ENCODE measurements at regions not wholly inside any gene's neighbourhood (a gene's known extent, or its start where the extent isn't known, plus 50 kb on each side); places are given as distances from the start of the nearest gene placed in this dataset.
A peak's percentile ranks its signal among the peaks of the same experiment; 100 is the strongest.

DNA sequence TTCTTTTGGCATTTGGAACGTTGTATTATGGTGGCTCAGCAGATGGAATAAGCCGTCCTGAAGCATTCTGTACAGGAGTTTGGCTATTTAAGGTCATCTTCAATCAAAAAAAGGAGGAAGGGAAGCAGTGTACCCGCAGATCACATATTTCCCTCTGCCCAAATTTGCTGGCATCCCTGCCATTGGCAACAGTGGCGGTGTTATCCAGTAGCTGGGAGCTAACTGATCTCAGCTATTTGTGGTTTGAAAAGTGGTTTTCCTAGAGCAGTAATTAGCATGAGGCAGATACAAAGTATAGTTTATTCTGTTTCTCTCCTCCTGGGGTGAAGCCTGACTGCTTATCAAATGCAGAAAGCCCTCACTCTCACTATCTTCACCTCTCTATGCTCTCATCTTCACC is 576.8 kb downstream of the QKI start:
- no peaks in the 10 kb centered on the region for H3K9me3 Mint-ChIP-seq
- no peak overlapping the region for H3K27ac Mint-ChIP-seq
- H3K36me3 Mint-ChIP-seq (ENCODE audit: low read depth), result no peaks in the 10 kb centered on the region

DNA sequence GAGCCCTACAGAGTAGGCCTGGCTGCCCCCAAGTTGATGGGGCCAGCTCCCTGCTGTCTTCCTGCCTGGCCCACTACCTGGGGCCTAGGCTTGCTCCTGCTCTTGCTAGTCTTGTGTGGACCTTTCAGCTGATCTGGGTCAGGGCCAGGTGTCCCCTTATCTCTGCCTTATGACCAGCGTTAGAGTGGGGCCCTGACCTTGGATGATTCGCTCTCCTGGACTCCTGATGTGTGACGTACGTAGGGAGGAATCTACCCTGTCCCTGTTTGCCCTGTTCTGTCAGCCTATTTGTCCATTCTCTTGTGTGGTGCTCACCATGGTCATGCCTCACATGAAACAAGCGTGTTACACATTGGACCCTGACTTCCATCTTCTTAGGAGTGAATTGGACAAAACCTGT is 571.8 kb downstream of the QKI start:
- Mint-ChIP-seq H3K27me3 (peaks cover 17% of the 10 kb centered on the region), H3K36me3 (ENCODE audit: low read depth) (no peaks in the 10 kb centered on the region), H3K9me3 (no peaks in the 10 kb centered on the region), H3K27ac (peak overlapping the region; percentile 4), H3K4me3 (no peak overlapping the region), H3K4me1 (ENCODE audit: low read depth) (peaks cover 22% of the 10 kb centered on the region)
- intact Hi-C loops (cut with micrococcal nuclease), result no loop called here

More for the DNA sequence above, 576.8 kb downstream of the QKI start:
- intact Hi-C loops (cut with micrococcal nuclease), result no loop called here
- H3K4me1 Mint-ChIP-seq (ENCODE audit: low read depth), result peaks cover 11% of the 10 kb centered on the region
- no peak overlapping the region for H3K4me3 Mint-ChIP-seq
- peaks cover 12% of the 10 kb centered on the region for H3K27me3 Mint-ChIP-seq

DNA sequence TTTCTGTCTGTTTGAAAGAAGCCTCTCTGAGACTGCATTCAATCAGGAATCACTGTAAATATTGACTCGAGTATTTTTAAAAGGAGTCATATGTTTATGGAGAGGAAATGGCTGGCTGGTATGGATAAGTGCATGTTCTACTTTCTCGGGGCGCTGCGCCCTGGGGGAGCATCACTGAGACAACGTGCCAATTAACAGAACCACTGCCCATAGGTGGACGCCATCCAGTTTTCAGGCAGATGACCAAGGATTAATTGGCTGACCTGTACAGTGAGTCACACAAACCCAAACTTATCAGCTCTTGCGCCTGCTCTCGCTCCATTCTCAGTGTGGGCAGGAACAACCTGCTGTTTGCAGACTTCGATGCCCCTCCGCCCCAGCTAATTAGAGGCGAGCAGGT is 571.2 kb downstream of the QKI start:
- Mint-ChIP-seq H3K27me3 (peaks cover 19% of the 10 kb centered on the region), H3K9me3 (no peaks in the 10 kb centered on the region), H3K4me1 (ENCODE audit: low read depth) (peaks cover 22% of the 10 kb centered on the region), H3K36me3 (ENCODE audit: low read depth) (no peaks in the 10 kb centered on the region), H3K4me3 (no peak overlapping the region), H3K27ac (no peak overlapping the region)
- intact Hi-C loops (cut with micrococcal nuclease), result no loop called here

DNA sequence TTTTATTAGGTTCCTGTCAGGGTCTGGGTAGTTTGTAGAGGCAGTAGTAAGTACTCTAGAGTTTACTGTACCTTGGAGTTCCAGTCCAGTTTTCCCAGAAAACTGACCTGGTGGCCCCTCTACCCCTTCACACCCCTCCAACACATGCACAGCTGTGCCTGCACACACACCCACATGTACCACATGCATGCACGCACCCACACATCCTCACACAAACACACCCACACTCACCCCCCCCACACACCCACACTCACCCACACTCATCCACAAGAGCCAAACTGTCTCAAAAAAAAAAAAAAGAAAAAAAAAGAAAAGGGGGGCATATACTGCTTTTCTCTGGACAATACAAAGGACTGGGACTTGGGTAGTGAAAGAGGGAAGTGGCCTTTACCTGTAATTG is 570.5 kb downstream of the QKI start:
- Mint-ChIP-seq H3K9me3 (no peaks in the 10 kb centered on the region), H3K27ac (no peak overlapping the region), H3K27me3 (peaks cover 20% of the 10 kb centered on the region), H3K4me3 (no peak overlapping the region), H3K36me3 (ENCODE audit: low read depth) (no peaks in the 10 kb centered on the region), H3K4me1 (ENCODE audit: low read depth) (peaks cover 22% of the 10 kb centered on the region)
- intact Hi-C loops (cut with micrococcal nuclease), result no loop called here

DNA sequence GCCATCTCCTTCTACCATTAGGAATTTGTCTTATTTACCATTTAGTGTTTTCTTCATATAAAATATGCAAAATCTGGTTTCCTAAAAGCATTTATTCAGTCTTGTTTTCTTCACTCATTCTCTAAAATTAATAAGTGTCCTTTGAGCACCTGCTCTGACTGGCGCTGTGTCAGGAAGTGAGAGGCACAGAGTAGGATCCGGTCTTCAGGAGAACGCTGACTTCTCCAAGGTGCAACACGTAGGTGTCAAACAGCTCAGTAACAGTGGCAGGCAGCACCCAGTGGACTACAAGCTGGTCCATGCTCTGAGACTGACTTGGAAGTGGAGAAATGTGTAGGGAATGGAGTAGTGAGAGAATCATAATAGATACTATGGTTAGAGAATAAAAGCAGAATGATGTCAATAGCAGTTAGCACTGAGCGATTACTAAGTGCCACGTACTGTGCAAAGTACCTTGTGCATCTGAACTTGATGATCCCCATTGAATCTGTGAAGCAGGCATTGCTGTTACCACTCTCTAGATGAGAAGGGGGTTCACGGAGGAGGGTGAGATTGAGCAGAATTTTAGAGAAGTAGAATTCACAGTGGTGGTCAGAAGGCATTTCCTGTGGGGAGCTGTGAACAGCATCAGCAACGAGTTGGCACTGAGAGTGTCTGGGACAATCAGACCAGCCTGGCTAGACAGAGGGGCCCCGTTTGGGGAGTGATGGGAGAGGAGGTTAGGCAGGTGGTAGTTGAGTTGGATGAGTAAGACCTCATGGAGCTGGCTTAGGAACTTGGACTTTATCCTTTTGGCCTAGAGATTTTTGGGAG is 569.8 kb downstream of the QKI start:
- Mint-ChIP-seq H3K4me1 (ENCODE audit: low read depth) (peaks cover 22% of the 10 kb centered on the region), H3K9me3 (no peaks in the 10 kb centered on the region), H3K27me3 (peaks cover 20% of the 10 kb centered on the region), H3K36me3 (ENCODE audit: low read depth) (no peaks in the 10 kb centered on the region), H3K4me3 (no peak overlapping the region), H3K27ac (no peak overlapping the region)
- intact Hi-C loops (cut with micrococcal nuclease), result no loop called here

DNA sequence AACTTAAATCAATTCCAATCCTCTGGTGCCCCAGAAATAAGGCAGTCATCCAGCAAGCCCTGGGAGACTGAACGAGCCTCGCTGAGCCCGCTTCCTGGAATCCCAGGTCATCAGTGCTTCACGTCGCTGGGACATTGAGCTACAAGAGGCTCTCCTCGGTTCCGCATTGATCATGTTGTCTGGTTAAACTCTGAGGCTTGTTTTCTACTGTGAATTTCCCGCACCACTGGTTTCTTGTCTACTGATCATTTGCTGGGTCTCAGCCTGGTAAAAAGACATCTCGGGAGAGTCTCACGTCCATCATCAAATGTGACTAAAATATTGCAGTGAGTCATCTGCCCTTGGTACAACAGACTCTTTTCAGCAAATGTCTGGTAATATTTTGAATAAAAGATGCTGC is 569.2 kb downstream of the QKI start:
- Mint-ChIP-seq H3K27me3 (peaks cover 20% of the 10 kb centered on the region), H3K4me3 (no peak overlapping the region), H3K9me3 (no peaks in the 10 kb centered on the region), H3K27ac (no peak overlapping the region), H3K36me3 (ENCODE audit: low read depth) (no peaks in the 10 kb centered on the region), H3K4me1 (ENCODE audit: low read depth) (peaks cover 18% of the 10 kb centered on the region)
- intact Hi-C loops (cut with micrococcal nuclease), result no loop called here

DNA sequence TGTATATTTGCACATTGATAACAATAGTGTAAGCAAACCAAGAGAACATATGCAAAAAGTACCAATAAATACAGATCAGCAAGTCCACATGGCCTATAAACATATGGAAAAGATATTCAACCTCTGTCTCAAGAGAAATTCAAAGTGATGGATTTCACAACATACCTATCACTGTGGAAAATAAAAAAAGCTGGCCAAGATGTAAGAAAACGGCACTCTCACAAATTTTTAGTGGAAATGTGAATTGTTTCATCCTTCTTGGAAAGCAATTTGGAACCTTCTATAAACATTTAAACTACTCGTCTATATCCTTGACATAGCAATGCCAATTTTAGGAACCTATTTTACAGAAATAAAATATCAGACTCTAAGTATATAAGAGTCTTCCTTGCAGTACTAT is 559.8 kb downstream of the QKI start:
- H3K4me1 Mint-ChIP-seq (ENCODE audit: low read depth), result no peaks in the 10 kb centered on the region
- H3K9me3 Mint-ChIP-seq, result no peaks in the 10 kb centered on the region
- intact Hi-C loops (cut with micrococcal nuclease), result no loop called here
- H3K27ac Mint-ChIP-seq, result no peak overlapping the region
- H3K36me3 Mint-ChIP-seq (ENCODE audit: low read depth), result no peaks in the 10 kb centered on the region
- H3K4me3 Mint-ChIP-seq, result no peak overlapping the region
- H3K27me3 Mint-ChIP-seq, result peaks cover 4% of the 10 kb centered on the region

DNA sequence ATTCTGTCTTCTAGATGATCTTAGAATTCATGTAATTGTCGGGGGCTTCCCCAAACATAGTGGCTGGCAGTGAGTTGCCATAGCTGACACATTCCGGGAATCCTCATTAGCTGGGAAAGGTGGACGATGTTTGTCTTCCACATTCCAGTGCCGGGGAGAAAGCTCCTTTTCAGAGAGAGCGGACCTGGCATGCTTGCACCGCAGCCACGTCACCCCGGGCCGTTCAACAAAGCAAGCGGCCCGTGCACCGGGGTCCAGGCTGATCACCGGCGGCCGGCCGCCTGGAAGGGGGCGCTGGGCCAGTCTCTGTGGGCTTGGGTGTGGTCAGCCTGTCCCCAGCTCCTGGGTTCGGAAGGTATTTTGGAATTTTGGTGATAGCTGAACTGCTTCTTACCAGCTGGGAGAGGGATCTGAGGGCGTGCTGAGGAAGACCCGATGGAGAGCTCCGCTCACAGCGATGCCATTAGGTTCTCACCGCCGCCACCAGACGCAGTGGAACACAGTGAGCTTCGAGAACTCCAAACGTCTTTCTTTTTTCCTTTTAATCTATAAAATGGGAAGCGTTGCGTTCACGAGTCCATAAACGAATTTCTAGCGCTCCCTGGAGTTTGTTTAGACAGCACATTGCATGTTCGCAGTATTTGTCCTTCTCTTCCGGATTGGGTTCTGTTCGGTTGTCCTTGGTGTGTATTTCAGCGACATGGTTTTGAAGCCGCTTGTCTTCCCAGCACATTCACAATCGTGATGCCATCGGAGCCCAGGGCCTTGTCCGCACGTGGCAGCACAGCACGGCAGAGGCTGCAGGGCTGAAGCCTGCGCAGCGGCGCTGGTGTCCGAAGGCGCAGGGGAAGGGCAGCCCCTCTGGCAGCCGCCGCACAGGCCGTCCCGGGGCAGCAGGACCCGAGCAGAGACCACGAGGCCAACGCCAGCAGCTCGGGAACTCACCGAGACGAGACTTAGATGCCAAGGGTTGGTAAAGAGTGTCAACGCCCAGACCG is 557.6 kb downstream of the QKI start:
- no peak overlapping the region for H3K27ac Mint-ChIP-seq
- no peaks in the 10 kb centered on the region for H3K36me3 Mint-ChIP-seq (ENCODE audit: low read depth)
- no peak overlapping the region for H3K4me3 Mint-ChIP-seq
- H3K9me3 Mint-ChIP-seq, result no peaks in the 10 kb centered on the region
- intact Hi-C loops (cut with micrococcal nuclease), result no loop called here
- H3K4me1 Mint-ChIP-seq (ENCODE audit: low read depth), result no peaks in the 10 kb centered on the region
- H3K27me3 Mint-ChIP-seq, result peaks cover 8% of the 10 kb centered on the region

DNA sequence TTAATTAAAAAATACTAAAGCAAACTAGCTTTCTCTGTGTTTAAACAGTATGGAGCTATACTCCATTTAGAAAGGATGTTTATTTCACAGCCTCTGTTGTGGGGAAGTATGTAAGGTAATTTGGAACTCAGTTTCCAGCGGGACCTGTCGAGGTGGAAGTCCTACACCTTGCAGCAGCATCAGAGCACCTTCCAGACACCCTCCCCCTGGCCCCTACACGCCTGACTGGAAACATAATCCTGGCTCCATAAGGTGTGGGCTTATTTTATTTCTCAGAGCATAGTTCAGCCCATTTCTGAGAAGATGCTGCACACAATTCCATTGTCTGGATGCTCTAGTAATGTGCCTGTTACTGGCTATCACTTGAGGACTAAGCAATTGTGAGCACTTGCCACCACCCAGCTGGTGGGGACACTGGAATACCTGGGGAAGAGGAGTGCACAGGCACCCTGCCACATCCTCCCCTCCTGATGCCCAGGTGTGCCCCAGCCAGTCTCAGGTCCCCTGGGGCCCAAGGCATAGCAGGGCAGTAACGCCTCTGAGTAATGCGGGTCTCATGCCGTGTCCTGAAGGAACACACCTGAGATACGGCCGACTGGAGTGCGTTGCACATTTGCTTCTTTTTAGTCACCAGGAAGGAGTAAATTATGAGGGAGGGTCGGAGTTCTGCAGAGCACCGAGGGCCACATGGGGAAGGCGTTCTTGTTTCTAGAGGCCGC is 556.5 kb downstream of the QKI start:
- Mint-ChIP-seq H3K9me3 (no peaks in the 10 kb centered on the region), H3K4me1 (ENCODE audit: low read depth) (no peaks in the 10 kb centered on the region), H3K4me3 (no peak overlapping the region), H3K36me3 (ENCODE audit: low read depth) (no peaks in the 10 kb centered on the region), H3K27ac (no peak overlapping the region), H3K27me3 (peaks cover 8% of the 10 kb centered on the region)
- intact Hi-C loops (cut with micrococcal nuclease), result no loop called here

DNA sequence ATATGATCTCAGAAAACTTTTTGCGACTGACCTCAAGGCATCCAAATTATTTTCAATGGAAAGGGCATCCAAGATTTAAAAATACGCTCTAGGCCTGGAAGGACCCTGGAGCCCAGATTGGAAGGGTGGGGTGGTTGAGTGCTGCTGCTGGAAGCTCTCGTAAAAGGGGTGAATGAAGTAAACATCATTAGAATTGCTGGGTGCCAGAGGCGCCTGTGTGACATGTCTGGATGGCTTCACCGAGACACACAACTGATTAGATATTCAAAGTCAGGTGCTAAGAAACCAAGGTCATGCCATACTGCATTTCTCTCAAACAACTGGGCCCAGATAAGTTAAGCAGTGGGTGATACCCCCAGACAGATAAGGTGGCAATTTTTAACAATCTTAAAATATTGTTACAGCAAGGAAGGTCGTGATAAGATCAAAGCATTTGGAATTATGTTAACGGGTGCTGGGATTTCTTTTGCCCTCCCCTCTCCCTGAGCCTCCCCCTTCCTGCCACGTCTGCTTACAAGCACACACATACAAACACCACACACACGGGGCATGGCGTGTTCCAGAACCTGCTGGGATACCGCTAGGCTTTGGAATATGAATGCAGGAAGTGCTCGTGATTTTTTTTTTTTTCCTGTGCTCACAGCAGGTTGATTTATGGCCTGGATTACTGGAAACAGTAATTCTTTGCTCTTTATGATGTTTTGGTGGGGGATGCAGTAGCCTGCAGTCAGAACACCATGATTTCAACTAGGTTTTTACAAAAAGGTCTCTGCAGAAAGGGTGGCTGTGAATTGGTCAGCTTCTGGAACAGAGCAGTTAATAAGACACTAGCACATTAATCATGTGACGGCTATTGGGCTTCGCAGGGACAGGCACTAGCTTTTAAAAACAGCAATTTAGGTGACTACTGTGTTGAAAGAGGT is 551.2 kb downstream of the QKI start:
- Mint-ChIP-seq H3K9me3 (no peaks in the 10 kb centered on the region), H3K4me3 (no peak overlapping the region), H3K27me3 (peaks cover 16% of the 10 kb centered on the region), H3K36me3 (ENCODE audit: low read depth) (no peaks in the 10 kb centered on the region), H3K27ac (no peak overlapping the region), H3K4me1 (ENCODE audit: low read depth) (no peaks in the 10 kb centered on the region)
- intact Hi-C loops (cut with micrococcal nuclease), result no loop called here

DNA sequence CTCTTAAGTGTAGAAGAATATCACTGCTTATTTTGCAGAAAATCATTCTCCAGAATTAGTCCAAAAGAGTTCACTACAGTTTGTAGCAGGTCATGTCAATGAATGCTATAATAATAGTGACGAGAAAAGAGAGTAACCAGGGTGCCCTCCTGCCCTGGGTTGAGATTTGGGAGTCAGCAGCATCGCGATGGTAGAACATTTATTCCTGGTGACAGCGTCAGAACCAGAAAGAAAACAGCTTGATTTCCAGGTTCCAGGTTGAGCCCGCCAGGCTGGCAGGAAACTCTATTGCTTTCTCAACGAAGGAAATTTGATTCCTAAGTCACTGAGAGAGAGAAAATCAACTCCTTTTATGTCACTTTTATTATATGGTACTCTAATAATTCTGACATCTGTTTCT is 550.3 kb downstream of the QKI start:
- no peak overlapping the region for H3K4me3 Mint-ChIP-seq
- no peaks in the 10 kb centered on the region for H3K9me3 Mint-ChIP-seq
- peaks cover 18% of the 10 kb centered on the region for H3K27me3 Mint-ChIP-seq
- intact Hi-C loops (cut with micrococcal nuclease), result no loop called here
- H3K36me3 Mint-ChIP-seq (ENCODE audit: low read depth), result no peaks in the 10 kb centered on the region
- H3K27ac Mint-ChIP-seq, result no peak overlapping the region
- H3K4me1 Mint-ChIP-seq (ENCODE audit: low read depth), result no peaks in the 10 kb centered on the region

DNA sequence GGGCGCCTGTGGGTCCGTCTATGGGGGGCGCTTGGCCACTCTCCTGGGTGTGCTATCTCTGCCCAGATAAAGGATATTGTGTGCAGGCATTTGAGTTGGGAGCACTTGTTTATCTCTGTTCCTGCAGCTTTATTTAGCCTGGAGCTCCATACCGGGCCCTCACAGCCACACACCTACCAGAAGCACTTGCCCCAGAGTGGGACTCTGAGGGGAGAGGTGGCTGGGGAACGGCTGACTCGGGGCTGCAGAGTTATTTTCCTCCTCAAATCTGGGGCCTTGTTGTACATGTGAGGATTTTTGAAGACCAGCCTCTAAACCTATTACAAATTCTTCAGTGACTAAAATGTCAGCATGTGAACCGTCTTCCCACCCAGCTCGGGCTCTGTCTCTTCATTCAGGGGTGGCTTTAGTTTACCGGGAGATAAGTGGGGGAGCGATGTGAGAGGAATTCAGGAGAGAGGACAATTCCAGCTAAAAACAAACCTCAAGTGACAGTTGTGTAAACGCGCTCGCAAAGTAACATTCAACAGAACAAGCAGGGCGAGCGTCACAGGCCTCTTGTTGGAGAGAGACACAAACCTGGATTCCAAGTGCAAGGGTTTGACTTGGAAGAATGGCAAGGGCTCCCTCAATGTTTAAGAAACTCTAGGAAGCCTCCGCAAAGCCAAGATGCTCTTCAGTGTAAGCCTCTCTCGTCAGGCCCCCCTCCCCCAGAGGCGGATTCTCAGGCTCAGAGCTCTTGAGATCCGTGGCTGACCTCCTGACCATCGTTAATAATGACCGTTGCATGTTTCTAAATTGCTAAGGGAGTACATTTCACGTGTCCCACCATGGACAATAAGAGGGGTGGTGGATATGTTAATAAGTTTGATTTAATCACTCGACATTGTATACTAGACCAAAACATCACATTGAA is 548.9 kb downstream of the QKI start:
- no peak overlapping the region for H3K4me3 Mint-ChIP-seq

More for the DNA sequence above, 548.9 kb downstream of the QKI start:
- Mint-ChIP-seq H3K27me3 (peaks cover 18% of the 10 kb centered on the region), H3K9me3 (no peaks in the 10 kb centered on the region), H3K36me3 (ENCODE audit: low read depth) (no peaks in the 10 kb centered on the region), H3K27ac (no peak overlapping the region), H3K4me1 (ENCODE audit: low read depth) (no peaks in the 10 kb centered on the region)
- intact Hi-C loops (cut with micrococcal nuclease), result no loop called here
